ENCODE measurements at regions not wholly inside any gene's neighbourhood (a gene's known extent, or its start where the extent isn't known, plus 50 kb on each side); places are given as distances from the start of the nearest gene placed in this dataset.
"Not testable (repeated sequence)": the region's sequence is repeated elsewhere in the genome, so short reads cannot be mapped to it uniquely, and the experiment has no call there.

- no peak for DNase-seq (ENCODE audit: low spot score)
Observed at GRCh38 chr5:130955041-130955440, 210.0 kb downstream of the HINT1 start.

DNA sequence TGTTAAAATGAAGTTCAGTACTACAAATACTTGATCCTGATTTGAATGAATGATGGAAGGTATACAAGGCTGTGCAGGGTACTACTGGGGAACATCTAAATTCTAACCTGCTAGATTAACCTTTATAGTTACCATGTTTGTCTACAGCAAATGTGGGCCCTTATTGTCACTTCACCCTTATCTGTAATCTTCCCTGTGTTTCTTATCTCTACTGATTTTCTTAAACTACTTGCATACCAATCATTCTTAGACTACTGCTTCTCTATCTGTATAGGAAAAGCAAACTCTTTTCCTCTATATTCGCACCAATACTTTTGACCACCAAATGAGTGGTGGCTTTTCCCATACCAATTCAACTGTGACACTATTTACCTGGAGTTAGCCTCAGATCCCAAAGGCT, 210.7 kb downstream of the HINT1 start:
- DNase-seq (ENCODE audit: low spot score) = no peak

- no peak for DNase-seq (ENCODE audit: low spot score)
Observed at GRCh38 chr5:130939059-130939458, 226.0 kb downstream of the HINT1 start.

GRCh38 chr5:130937046-130937445, 228.0 kb downstream of the HINT1 start:
- no peak for DNase-seq (ENCODE audit: low spot score)

DNA sequence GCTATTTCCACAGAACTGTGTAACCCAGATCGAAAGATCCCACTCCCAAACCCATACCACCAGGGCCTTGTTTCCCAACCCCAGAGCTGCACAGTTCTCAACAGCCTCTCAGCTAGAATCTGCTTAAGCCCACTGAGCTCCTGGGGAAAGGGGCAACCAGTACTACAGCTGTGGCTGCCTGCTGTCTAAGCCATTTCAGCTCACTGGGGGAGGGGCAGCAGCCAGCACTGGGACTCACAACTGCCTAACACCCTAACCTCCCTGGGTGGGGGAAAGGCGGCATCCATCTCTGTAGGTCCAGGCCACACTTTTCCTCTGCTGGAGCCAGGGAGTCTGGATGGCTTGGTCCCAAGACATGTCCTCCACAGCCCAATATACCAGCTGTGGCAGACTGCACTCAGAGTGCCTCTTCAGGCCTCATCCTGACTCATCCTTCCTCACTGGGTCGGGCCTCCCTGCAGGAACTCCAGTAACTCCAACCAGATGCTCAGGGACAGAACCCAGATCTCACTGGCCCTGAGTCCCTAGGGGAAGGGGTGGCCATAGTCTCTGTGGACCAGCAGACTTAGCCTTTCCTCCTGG, 241.4 kb downstream of the HINT1 start:
- DNase-seq (ENCODE audit: low spot score) = no peak

- no peak for DNase-seq (ENCODE audit: low spot score)
Observed at GRCh38 chr5:130912088-130912487, 253.0 kb downstream of the HINT1 start.

DNA sequence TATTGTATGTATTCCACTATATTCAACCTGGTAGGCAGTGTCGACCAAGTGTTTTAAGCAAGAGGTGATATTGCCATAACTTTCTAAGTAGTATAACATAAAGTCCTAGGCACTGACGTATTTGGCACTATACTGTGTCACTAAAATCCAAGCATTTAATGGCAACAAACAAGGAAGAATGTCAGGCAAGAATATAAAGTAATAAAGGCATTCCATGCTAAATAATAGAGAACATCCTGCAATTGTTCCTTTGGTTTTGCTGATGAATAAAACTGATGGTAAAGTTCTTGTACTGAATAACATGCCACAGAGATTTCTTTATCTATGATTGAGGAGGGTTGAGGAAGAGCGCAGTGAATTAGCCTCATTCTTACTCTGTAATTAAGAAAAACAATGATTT, 256.9 kb downstream of the HINT1 start:
- no peak for DNase-seq (ENCODE audit: low spot score)

DNA sequence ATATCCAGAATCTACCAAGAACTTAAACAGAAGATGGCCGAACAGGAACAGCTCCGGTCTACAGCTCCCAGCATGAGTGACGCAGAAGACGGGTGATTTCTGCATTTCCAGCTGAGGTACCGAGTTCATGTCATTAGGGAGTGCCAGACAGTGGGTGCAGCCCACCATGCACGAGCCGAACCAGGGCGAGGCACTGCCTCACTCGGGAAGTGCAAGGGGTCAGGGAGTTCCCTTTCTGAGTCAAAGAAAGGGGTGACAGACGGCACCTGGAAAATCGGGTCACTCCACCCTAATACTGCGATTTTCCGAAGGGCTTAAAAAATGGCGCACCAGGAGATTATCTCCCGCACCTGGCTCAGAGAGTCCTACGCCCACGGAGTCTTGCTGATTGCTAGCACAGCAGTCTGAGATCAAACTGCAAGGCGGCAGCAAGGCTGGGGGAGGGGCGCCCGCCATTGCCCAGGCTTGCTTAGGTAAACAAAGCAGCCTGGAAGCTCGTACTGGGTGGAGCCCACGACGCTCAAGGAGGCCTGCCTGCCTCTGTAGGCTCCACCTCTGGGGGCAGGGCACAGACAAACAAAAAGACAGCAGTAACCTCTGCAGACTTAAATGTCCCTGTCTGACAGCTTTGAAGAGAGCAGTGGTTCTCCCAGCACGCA, 267.4 kb downstream of the HINT1 start:
- DNase-seq (ENCODE audit: low spot score) = not testable (repeated sequence)

GRCh38 chr5:130897181-130897536, 267.9 kb downstream of the HINT1 start:
- DNase-seq (ENCODE audit: low spot score) = not testable (repeated sequence)

DNA sequence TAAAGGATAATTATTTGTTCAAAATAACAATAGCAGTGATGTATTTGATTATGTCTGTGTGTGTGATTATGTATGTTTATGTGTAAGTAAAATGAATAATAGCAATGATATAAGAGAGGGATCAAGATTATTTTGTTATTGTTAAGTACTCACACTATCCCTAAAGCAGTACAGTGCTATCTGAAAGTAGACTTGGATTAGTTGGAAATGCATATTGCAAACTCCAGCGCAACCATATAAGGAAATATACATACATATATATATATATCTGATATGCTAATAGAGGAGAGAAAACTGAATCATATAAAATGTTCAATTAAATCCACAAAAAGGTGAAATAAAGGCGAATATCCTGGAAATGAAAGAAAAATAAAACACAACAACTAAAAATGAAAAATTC, 268.4 kb downstream of the HINT1 start:
- DNase-seq (ENCODE audit: low spot score) = no peak

DNA sequence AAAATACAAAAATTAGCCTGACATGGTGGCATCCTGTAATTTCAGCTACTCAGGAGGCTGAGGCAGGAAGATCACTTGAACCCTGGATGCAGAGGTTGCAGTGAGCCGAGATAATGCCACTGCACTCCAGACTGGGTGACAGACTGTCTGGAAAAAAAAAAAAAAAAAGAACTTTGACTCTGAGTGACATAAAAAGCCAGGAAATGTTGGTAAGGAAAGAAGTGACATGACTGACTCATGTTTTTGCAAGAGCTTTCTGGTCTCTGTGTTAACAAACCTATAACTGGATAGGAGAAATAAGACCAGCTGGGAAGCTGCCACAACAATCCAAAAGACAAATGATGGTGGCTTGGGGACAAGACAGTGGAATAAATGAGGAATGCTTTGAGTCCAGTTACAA, 272.1 kb downstream of the HINT1 start:
- DNase-seq (ENCODE audit: low spot score) = no peak

DNA sequence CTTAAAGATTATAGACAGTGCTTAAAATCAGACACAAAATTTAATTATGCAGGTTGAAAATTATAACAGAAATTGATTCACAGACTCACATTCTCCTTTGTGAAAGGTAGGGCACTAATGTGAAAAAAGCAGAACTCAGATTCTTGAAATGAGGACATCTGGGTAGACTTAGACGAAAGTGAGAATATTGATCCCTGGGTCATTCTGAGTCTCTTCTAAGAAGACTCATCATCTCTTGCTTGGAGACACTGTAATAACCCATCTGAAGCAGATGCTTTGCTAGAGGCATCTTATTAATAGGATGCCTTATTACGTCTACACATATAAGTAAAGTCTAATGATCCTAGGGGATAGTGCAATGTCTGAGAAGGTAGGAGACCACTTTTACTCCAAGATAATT, 274.4 kb downstream of the HINT1 start:
- DNase-seq (ENCODE audit: low spot score) = no peak

DNA sequence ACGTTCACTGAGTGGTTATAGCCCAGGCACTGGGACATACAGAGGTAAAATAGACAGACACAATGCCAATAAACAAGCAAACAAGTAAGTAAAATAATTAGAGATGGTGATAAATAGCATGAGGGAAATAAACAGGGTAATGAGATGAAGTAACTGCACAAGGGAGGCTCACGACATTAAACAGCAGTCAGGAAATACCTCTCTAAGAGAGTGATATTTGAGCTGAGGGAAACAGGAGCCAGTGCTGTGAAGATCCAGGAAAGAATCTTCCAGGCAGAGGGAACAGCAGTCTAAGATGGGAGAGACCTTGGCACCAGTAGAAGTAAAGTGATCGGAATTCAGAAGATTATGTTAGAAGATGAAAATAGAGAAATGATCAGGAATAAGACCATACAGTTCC, 279.4 kb downstream of the HINT1 start:
- no peak for DNase-seq (ENCODE audit: low spot score)

- DNase-seq (ENCODE audit: low spot score) = no peak
Observed at GRCh38 chr5:130885027-130885426, 280.0 kb downstream of the HINT1 start.

DNA sequence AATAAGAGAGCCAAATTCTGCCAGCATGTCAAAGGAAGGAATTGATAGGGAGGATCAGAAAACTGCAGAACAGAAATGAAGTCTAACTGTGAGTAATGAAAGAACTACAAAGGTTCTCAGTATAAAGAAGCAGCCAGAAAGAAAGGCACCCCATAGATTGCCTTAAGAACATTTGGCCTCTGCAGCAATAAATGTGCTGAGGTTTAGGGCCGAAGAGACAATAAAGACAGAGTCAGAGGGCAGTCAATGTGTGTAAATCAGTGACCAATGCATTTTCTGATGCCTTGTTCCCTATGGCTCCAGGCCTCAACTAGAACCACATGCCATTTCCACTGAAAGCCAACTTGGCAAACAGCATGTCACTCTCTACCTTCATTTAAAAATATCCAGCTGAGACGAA, 281.0 kb downstream of the HINT1 start:
- DNase-seq (ENCODE audit: low spot score) = no peak

DNA sequence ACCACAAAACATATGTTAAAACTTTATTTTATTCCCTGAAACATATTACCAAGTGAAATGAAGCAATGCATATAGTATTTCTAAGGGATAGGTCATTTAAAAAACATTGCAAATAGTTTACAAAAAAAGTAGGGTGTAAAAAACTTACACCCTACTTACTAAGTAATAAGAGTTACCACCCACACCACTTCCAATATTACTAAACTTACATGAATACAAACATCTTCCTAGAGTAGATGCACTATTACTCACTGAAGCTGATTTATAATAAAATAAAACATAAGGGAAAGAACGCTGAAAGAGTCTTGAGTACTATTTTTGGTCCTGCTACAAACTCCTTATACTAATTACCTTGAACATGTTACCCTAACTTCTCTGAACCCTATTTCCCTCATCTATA, 289.4 kb downstream of the HINT1 start:
- no peak for DNase-seq (ENCODE audit: low spot score)

GRCh38 chr5:130874861-130875417, 290.1 kb downstream of the HINT1 start:
- no peak for DNase-seq (ENCODE audit: low spot score)

- peak; percentile 51 for DNase-seq (ENCODE audit: low spot score)
Observed at GRCh38 chr5:130871346-130872086, 293.5 kb downstream of the HINT1 start.

DNA sequence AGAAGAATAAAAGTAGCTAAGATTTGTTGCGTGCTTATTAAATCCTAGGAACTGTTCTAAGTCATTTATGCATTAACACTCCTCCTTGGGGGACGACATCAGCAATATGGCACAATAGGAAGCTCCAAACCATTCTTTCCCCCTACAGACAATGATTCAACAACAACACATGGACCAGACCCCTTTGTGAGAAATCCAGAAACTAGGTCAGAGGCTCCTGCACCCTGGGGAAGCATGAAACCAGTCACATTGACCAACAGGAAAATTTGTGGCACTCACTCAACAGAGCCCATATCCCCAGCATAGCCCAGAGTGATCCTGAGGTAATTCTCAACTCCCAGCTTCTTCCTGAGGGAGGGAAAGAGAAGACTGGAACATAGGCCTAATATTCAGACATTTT, 294.4 kb downstream of the HINT1 start:
- no peak for DNase-seq (ENCODE audit: low spot score)

GRCh38 chr5:130868186-130868840, 296.7 kb downstream of the HINT1 start:
- DNase-seq (ENCODE audit: low spot score) = no peak

GRCh38 chr5:130845049-130845765, 319.8 kb downstream of the HINT1 start:
- no peak for DNase-seq (ENCODE audit: low spot score)

Measured in RKO (cell line).